HCT116 (cell line): ENCODE measurements at regions not wholly inside any gene's neighbourhood (a gene's known extent, or its start where the extent isn't known, plus 50 kb on each side); places are given as distances from the start of the nearest gene placed in this dataset.

Experiments used
- ATAC-seq: fragments of 200-7000 bp; cut with Tn5 transposase; 2 replicates; pipeline ENCODE4 v1.9.1; 2020; ENCODE audit warnings: mild to moderate bottlenecking, moderate library complexity
- BruUV-seq: library from RNA; stranded (reverse); fragments of 400-500 nt; replicated peaks from 2 replicates; lab custom pipeline; 2021; lab: Mats Ljungman, UMichigan
- CTCF ChIA-PET: fragments of 300-600 bp; sonication (Branson Sonifier 250); formaldehyde crosslinking; loops from one replicate; lab custom pipeline; 2021; ENCODE audit warnings: antibody characterized with exemption; lab: Charles Lee
- POLR2A ChIA-PET: fragments of 300-600, 350-600 bp; sonication (Branson Sonifier 250); formaldehyde crosslinking; loops from one replicate; lab custom pipeline; 2021; ENCODE audit warnings: antibody characterized with exemption; lab: Charles Lee
- RAD21 ChIA-PET, 2 experiments: fragments of 300-600 bp; sonication (Branson Sonifier 250); formaldehyde crosslinking; loops; one replicate each; lab custom pipeline; 2023; ENCODE audit warnings: low total read pairs in 2 of 2; ENCODE audit not compliant: uncharacterized antibody in 2 of 2, unreplicated experiment in 2 of 2, low non-redundant PET in 1 of 2; lab: Charles Lee
- DNase-seq: peaks from one replicate; pipeline ENCODE4 v3.0.0-alpha.2; 2010; ENCODE audit warnings: low read depth, low spot score
- H2AFZ ChIP-seq: fragments of 200-600 bp; shearing (Covaris generic), sonication (generic); 2 replicates; pipeline ENCODE4 v1.6.1; 2017; ENCODE audit warnings: low read depth, mixed run types, mixed read lengths, antibody characterized with exemption, low read length; ENCODE audit not compliant: poor library complexity, severe bottlenecking
- H3K27ac ChIP-seq: 2 replicates; pipeline ENCODE4 v1.5.1; 2012; ENCODE audit warnings: low read depth, low read length
- H3K27me3 ChIP-seq: fragments of 200-600 bp; sonication (generic); 2 replicates; pipeline ENCODE4 v1.6.1; 2016; ENCODE audit warnings: mixed run types, low read length, mixed read lengths; ENCODE audit not compliant: insufficient read depth
- H3K36me3 ChIP-seq, 2 experiments: fragments of 200-500 bp in 1 of 2; fragments of 200-600 bp in 1 of 2; sonication (Bioruptor generic) in 1 of 2; sonication (generic) in 1 of 2; 2 replicates each; pipeline versions ENCODE4 v1.5.1 to v1.6.1; 2014 to 2016; ENCODE audit warnings: low read length in 2 of 2, inconsistent platforms in 1 of 2, mixed read lengths in 1 of 2, mixed run types in 1 of 2; ENCODE audit not compliant: insufficient read depth in 2 of 2, control insufficient read depth in 1 of 2
- H3K4me1 ChIP-seq, 2 experiments: fragments of 200-600 bp in 1 of 2; sonication (generic) in 1 of 2; 2 replicates each; pipeline versions ENCODE4 v1.5.1 to v1.6.1; 2012 to 2017; ENCODE audit warnings: low read length in 2 of 2, inconsistent platforms in 1 of 2, mild to moderate bottlenecking in 1 of 2, mixed read lengths in 1 of 2, mixed run types in 1 of 2, moderate library complexity in 1 of 2; ENCODE audit not compliant: insufficient read depth in 2 of 2, control insufficient read depth in 1 of 2
- H3K4me2 ChIP-seq: fragments of 200-600 bp; sonication (generic); 2 replicates; pipeline ENCODE4 v1.6.1; 2017; ENCODE audit warnings: mixed run types, low read length, mixed read lengths
- H3K4me3 ChIP-seq, 2 experiments: fragments of 200-600 bp in 1 of 2; sonication (generic) in 1 of 2; replicated peaks in 1 of 2; 2 replicates each; pipeline ENCODE4 v1.5.1; 2011 to 2016; ENCODE audit warnings: low read length in 2 of 2, control low read depth in 1 of 2, low read depth in 1 of 2, mild to moderate bottlenecking in 1 of 2, mixed read lengths in 1 of 2, mixed run types in 1 of 2
- H3K79me2 ChIP-seq: fragments of 200-600 bp; sonication (generic); 2 replicates; pipeline ENCODE4 v1.6.1; 2017; ENCODE audit warnings: mild to moderate bottlenecking, mixed run types, low read length, moderate library complexity, mixed read lengths; ENCODE audit not compliant: insufficient read depth
- H3K9ac ChIP-seq: fragments of 200-600 bp; sonication (generic); 2 replicates; pipeline ENCODE4 v1.6.1; 2016; ENCODE audit warnings: low read length, mixed read lengths
- H3K9me2 ChIP-seq: fragments of 200-600 bp; sonication (generic), shearing (Covaris generic); 2 replicates; pipeline ENCODE4 v1.6.1; 2017; ENCODE audit warnings: mixed run types, mild to moderate bottlenecking, moderate library complexity; ENCODE audit not compliant: insufficient read depth
- H3K9me3 ChIP-seq, 2 experiments: fragments of 200-500 bp in 1 of 2; fragments of 200-600 bp in 1 of 2; sonication (Bioruptor generic) in 1 of 2; sonication (generic) in 1 of 2; 2 replicates each; pipeline ENCODE4 v1.6.1; 2014 to 2017; ENCODE audit warnings: low read length in 2 of 2, mixed read lengths in 2 of 2, inconsistent platforms in 1 of 2, low read depth in 1 of 2, mild to moderate bottlenecking in 1 of 2, mixed run types in 1 of 2, moderate library complexity in 1 of 2; ENCODE audit not compliant: control insufficient read depth in 1 of 2, insufficient read depth in 1 of 2
- H4K20me1 ChIP-seq: fragments of 200-600 bp; sonication (generic), shearing (Covaris generic); 2 replicates; pipeline ENCODE4 v1.6.1; 2017; ENCODE audit warnings: mixed run types, mild to moderate bottlenecking, moderate library complexity; ENCODE audit not compliant: insufficient read depth
- ATF3 ChIP-seq: IDR thresholded peaks from 2 replicates; pipeline ENCODE4 v1.6.1; 2012
- CBX3 ChIP-seq: IDR thresholded peaks from 2 replicates; pipeline ENCODE4 v1.6.1; 2012; ENCODE audit warnings: low read depth
- CEBPB ChIP-seq: IDR thresholded peaks from 2 replicates; pipeline ENCODE4 v1.6.1; 2012; ENCODE audit warnings: low read depth
- CTCF ChIP-seq, 3 experiments: fragments of 200-600 bp in 1 of 3; sonication (generic) in 1 of 3; IDR thresholded peaks in 2 of 3; conservative IDR thresholded peaks in 1 of 3; 2 replicates each; pipeline ENCODE4 v1.5.1; 2012 to 2017; ENCODE audit warnings: low read depth in 2 of 3, low read length in 2 of 3, antibody characterized with exemption in 1 of 3, borderline replicate concordance in 1 of 3, control low read depth in 1 of 3, mild to moderate bottlenecking in 1 of 3, mixed read lengths in 1 of 3, mixed run types in 1 of 3, moderate library complexity in 1 of 3; ENCODE audit not compliant: insufficient read depth in 1 of 3
- EGR1 ChIP-seq: IDR thresholded peaks from 2 replicates; pipeline ENCODE4 v1.6.1; 2012; ENCODE audit warnings: low read depth
- ELF1 ChIP-seq: IDR thresholded peaks from 2 replicates; pipeline ENCODE4 v1.6.1; 2012; ENCODE audit warnings: low read depth, borderline replicate concordance
- EZH2 ChIP-seq: fragments of 200-600 bp; sonication (generic); IDR thresholded peaks from 2 replicates; pipeline ENCODE4 v1.6.1; 2017; ENCODE audit warnings: antibody characterized with exemption, mixed run types
- EZH2phosphoT487 ChIP-seq: fragments of 200-600 bp; IDR thresholded peaks from 2 replicates; pipeline ENCODE4 v1.6.1; 2018; ENCODE audit warnings: antibody characterized with exemption, borderline replicate concordance
- JUND ChIP-seq: IDR thresholded peaks from 2 replicates; pipeline ENCODE4 v1.6.1; 2012
- POLR2A ChIP-seq: IDR thresholded peaks from 2 replicates; pipeline ENCODE4 v1.7.0; 2011; ENCODE audit warnings: borderline replicate concordance; ENCODE audit not compliant: insufficient read depth, insufficient read length; ENCODE audit errors: extremely low read depth
- POLR2AphosphoS5 ChIP-seq: IDR thresholded peaks from 2 replicates; pipeline ENCODE4 v1.6.1; 2011; ENCODE audit warnings: mild to moderate bottlenecking, low read depth, low read length, moderate library complexity
- REST ChIP-seq: IDR thresholded peaks from 2 replicates; pipeline ENCODE4 v1.6.1; 2012; ENCODE audit warnings: low read depth
- SIN3A ChIP-seq: IDR thresholded peaks from 2 replicates; pipeline ENCODE4 v1.6.1; 2012; ENCODE audit warnings: low read depth
- SP1 ChIP-seq: IDR thresholded peaks from 2 replicates; pipeline ENCODE4 v1.6.1; 2012; ENCODE audit warnings: low read depth
- TCF7L2 ChIP-seq: IDR thresholded peaks from 2 replicates; pipeline ENCODE4 v1.7.0; 2011; ENCODE audit warnings: borderline replicate concordance, inconsistent platforms; ENCODE audit not compliant: insufficient read depth, insufficient read length; ENCODE audit errors: extremely low read depth
- intact Hi-C: fragments of 100-400 bp; cut with micrococcal nuclease; formaldehyde crosslinking; loops from 2 replicates; pipeline ENCODE4 v1.10.0; 2022

GRCh38 chr12:107530701-107531100, 154.9 kb upstream of the PWP1 start:
- no peak overlapping the region for H2AFZ ChIP-seq
- ChIA-PET CTCF (no interaction called here), RAD21 (no interaction called here), POLR2A (no interaction called here)
- H3K4me2 ChIP-seq = no peak overlapping the region
- no peaks in the 10 kb centered on the region for H3K9me3 ChIP-seq
- no peaks in the 10 kb centered on the region for H3K27me3 ChIP-seq
- intact Hi-C loops = no loop called here
- no peak overlapping the region for H3K9ac ChIP-seq
- no peak overlapping the region for H3K4me3 ChIP-seq
- H3K4me1 ChIP-seq = no peaks in the 10 kb centered on the region
- no TSS peak for BruUV-seq
- no peaks in the 10 kb centered on the region for H3K9me2 ChIP-seq
- DNase-seq (no peak), ATAC-seq (no peak)
- H3K27ac ChIP-seq = no peak overlapping the region
- H3K36me3 ChIP-seq = no peaks in the 10 kb centered on the region
- TF ChIP-seq SP1 = no peak
- TF ChIP-seq POLR2AphosphoS5 = no peak
- TF ChIP-seq ELF1 = no peak
- no peak for TF ChIP-seq CBX3
- TF ChIP-seq TCF7L2 = no peak
- TF ChIP-seq EGR1 = no peak
- TF ChIP-seq EZH2 = no peak
- TF ChIP-seq SIN3A = no peak
- TF ChIP-seq JUND = no peak
- TF ChIP-seq ATF3 = no peak
- H3K79me2 ChIP-seq = no peaks in the 10 kb centered on the region
- no peaks in the 10 kb centered on the region for H4K20me1 ChIP-seq

- DNase-seq = no peak
- no peak overlapping the region for H3K27ac ChIP-seq
- no peak overlapping the region for H3K4me2 ChIP-seq
- no peaks in the 10 kb centered on the region for H3K36me3 ChIP-seq
- no TSS peak for BruUV-seq
- no peaks in the 10 kb centered on the region for H3K9me2 ChIP-seq
- ChIA-PET RAD21 (no interaction called here), CTCF (interaction anchor here (0.9 kb wide), 1 partner anchor 10 kb away, joined by 5 read pairs; no protein-coding TSS in a partner anchor), POLR2A (no interaction called here)
- no peaks in the 10 kb centered on the region for H3K79me2 ChIP-seq
- no peaks in the 10 kb centered on the region for H4K20me1 ChIP-seq
- H3K4me1 ChIP-seq = no peaks in the 10 kb centered on the region
- ATAC-seq = no peak
- H3K4me3 ChIP-seq = no peak overlapping the region
- intact Hi-C loops = no loop called here
- H3K9ac ChIP-seq = no peak overlapping the region
- no peaks in the 10 kb centered on the region for H3K27me3 ChIP-seq
- no peaks in the 10 kb centered on the region for H3K9me3 ChIP-seq
- H2AFZ ChIP-seq = no peak overlapping the region
- no peak for TF ChIP-seq REST
- TF ChIP-seq EZH2phosphoT487 = no peak
- no peak for TF ChIP-seq SIN3A
- no peak for TF ChIP-seq EZH2
- no peak for TF ChIP-seq CTCF (IDR thresholded peaks at IDR 0.05 in 2 of 3, conservative IDR thresholded peaks at IDR 0.05 in 1 of 3; ENCODE audit: borderline replicate concordance in 1 of 3, insufficient read depth in 1 of 3, low read depth in 2 of 3, low read length in 2 of 3)
- no peak for TF ChIP-seq POLR2A
- TF ChIP-seq CEBPB = no peak
- TF ChIP-seq POLR2AphosphoS5 = no peak
- TF ChIP-seq CBX3 = no peak
- no peak for TF ChIP-seq SP1
Measured at GRCh38 chr12:107533218-107533617, 152.4 kb upstream of the PWP1 start.
